Suppressor macrophage treated with lipopolysaccharide for 4 hours (primary cell): ENCODE measurements at regions not wholly inside any gene's neighbourhood (a gene's known extent, or its start where the extent isn't known, plus 50 kb on each side); places are given as distances from the start of the nearest gene placed in this dataset.

Experiments
- DNase-seq: peaks from one replicate; pipeline ENCODE4 v3.0.0-alpha.2; 2020

DNA sequence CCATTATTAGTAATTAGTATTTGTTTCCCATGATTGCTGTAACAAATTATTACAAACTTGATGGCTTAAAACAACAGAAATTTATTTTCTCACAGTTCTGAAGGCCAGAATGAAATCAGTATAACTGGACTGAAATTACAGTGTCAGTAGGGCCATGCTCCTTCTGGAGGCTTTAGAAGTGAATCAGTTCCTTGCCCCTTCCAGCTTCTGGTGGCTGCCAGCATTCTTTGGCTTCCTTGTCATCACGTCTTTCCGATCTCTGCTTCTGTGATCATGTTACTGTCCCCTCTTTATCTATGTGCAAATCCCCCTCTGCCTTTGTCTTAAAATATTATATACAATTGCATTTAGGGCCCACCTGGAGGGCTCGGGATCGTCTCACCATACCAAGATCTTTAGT lies 92.0 kb downstream of the FOXB1 start:
- DNase-seq = no peak

DNA sequence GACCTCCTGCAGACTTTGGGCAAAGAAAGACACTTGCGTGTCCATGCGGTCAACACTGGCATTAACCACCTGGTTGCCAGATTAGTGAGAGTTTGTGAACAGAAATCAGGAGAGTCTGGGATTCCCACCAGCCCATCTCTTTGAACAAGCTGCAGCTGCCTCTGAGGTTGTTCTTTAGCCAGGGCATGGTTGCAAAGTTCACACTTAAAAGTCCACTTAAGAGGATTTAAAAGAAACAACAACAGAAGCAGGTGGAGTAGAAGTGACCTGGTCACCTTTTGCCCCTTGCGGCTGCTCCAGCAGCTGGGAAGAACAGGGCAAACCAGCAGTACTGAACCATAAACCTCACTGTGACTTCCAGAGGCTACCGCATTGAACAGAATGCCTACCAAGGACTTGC lies 97.3 kb downstream of the FOXB1 start:
- DNase-seq = no peak

DNA sequence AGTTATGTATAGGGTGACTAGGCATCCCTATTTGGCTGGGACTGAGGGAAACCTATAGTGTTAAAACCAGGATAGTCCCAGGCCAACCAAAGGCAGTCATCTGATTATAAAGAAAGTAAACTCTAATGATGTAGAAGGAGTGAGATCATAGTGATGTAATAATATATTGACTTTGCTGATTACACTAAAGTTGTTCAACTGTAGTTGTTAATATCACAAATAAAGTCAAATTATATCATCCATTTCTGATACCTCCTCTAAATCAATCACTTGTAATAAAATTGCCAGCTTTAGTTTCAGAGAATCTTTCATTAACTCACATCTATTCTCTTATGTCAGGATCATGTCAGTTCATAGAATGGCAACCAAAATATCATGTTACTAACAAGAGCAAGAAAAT lies 98.6 kb downstream of the FOXB1 start:
- no peak for DNase-seq

DNA sequence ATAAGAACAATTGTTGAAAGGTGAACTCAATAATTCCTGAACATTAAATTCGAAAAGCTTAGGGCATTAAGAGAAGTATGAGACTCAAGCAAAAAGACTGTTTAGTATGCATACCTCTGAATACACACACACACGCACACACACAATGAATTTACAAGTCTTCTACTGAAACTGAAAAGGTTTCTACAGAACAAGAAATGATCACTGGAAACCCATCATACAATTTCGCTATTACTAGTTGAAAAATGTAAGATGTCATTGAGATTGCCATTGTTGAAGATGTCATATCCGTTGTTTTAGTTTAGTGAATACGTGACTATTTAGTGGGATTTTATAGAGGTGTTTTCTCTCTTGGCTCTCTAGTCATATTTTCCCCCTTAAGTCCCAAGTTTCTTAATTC lies 106.8 kb downstream of the FOXB1 start:
- no peak for DNase-seq

DNA sequence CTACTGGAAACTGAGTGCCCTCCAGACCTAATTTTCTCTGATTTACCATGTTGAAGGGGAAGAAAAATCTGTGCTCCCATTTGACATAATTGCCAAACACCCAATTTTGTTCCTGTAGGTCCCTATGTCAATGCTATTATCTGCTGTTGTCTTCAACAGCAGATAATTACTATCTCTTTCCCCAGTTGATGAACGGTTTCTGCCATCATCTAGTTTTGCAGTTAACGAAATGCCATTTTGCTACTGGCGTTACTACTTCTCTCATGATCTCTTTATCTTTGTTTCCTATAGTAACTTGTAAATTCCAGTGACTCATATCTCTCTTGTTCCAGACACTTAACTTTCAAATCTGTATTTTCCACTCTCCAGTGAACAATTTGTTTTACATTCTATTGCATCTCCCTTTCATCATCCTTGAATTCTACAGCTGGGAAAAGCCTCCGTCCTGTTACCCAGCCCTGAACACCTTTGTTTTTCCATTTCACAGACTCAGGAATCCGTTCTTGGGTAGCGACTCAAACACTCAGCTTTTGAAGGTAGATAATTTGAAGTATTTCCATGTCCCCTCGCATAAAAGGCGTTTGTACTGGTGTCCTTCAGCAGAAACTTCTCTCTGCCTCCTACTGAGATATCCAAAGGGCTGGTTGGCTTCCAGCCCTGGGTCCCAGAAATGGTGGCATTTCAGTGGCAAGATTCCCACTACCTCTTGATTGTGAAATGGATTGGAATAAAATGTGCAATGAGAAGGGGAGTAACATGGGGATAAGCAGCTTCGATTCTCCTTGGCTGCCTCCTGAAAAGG lies 111.7 kb downstream of the FOXB1 start:
- DNase-seq = no peak

DNA sequence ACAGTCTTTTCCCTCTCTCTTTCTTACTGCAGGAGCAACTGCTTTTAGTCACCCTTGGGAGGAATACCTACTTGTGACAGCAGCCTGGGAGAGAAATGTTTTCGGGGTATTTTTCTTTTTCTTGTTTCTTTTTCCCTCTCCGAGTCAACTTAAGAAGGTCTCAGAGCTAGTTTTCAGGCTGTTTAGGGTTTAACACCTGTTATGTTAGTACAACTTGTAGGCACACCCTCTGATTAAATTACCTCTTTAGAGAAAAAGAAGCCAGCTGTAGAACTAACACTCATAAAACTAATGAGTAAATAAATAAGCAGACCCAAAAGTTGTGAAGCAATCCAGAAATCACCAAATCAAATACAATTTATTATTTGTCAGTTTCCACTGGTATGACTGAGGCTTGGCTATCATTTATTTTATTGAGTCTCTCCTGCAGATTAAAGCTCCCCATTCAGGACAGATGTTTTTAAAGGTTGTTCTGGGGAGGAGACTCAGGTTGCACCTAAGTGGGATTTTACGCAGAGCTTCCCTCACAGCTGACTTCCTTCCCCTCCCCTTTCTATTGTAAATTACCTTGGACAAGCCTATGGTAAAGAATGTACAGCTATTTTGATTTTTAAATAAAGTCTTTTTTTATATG lies 112.5 kb downstream of the FOXB1 start:
- no peak for DNase-seq

DNA sequence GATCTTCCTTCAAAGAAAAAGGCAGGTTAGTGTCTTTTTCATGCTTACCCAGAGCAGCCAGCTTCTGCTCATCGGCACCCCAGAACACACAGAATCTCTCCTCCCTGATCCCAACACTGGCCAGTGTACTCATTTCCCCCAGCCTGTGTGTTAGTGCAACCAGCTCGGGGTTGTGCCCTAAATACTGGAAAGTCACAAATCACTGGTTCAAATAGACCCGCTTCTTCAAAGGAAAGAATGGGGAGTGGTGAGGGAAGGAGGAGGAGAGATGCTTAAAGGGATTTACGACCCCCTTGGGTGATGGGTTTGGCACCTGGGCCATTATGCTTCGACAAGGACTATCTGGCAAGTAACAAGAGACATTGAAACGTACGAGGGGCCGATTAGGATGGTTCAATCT lies 114.0 kb downstream of the FOXB1 start:
- no peak for DNase-seq

DNA sequence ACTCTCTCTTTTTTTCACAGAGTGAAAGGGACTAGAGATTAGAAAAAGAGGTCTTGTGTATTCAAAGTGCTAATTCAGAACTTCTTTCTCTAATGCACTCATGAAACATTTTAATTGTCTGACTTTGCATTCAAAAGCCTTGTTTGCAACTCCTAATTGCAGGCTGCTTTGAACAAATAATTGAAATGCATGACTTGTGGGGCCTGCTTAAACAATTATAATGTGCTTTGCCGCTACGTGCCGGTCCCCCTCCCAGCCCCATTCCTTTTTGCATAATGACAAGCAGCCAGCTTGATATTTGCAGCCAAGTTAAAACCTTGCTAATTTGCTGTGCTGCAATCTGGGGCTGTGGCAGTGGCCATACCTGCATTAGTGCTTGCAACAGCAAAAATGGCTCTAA lies 114.5 kb downstream of the FOXB1 start:
- DNase-seq = no peak

DNA sequence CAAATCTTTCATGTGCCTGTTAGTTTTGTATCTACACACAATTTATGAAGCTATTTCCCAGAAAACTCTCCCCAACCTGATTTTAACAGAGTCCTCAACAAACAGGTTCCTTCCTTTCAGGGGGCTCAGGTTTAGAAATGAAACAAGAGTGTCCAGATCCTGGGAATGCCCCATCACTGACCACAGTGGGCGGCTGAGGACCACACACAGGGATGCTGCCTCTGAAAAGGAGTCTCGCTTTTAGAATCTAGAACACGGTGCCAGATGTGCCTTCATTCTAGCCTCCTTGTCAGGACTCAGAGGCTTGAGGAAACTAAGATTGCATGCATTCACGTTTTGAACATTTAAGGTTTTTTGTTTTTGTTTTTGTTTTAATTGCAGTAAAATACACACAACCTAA lies 115.0 kb downstream of the FOXB1 start:
- DNase-seq = no peak

DNA sequence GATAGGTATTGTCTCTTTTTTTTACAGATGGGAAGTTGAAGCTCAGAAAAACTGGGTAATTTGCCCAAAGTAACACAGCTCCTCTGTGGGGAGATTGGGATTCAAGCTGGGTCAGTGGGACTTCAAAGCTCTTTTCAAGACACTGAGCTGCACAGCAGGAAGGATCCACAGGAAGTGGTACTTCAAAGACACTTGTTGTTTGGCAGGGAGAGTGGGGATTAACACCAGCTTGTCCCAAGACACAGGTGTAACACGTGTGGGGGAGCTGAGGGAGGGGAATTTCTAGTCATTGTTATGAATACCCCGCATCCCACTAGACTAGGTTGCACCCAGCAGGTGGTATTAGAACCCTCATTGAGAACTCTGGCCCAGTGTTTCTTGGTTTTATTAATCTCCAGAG lies 116.0 kb downstream of the FOXB1 start:
- DNase-seq = no peak

DNA sequence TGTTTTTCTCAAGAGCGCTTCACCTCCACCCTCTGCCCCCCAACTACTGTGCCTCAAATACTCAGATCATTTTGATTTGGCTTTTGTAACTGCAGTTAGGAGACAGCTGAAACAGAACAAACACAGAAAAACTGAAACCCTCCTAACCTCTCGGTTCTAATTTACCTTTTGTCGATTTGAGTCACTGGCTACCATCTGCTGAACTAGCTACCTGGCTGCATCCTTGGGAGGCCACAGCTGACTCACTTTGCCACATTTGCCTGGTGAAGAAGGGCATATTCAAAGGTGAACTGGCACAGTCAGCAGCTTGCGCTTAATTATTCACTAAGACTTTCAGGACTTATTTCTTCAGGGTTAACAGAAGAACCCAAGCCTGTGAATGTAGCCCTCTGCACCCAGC lies 117.7 kb downstream of the FOXB1 start:
- DNase-seq = no peak

DNA sequence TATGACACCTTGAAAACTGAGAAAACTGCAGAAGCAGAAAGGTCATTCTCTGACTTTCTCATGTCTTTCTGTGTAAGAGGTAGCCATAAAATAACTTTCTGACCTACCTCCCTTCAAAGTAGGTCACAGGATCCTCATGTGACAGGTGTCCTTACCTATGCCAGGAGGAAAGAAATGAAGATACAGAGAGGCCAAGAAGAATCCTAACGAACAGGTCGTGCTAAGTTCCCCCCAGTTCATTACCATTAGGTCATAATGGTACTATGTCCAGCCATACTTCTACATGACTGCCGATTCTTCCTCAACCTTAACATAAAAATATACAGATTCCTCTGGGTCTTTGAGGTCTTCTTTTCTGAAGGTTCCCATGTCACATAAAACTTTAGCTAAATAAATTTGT lies 118.6 kb downstream of the FOXB1 start:
- no peak for DNase-seq

DNA sequence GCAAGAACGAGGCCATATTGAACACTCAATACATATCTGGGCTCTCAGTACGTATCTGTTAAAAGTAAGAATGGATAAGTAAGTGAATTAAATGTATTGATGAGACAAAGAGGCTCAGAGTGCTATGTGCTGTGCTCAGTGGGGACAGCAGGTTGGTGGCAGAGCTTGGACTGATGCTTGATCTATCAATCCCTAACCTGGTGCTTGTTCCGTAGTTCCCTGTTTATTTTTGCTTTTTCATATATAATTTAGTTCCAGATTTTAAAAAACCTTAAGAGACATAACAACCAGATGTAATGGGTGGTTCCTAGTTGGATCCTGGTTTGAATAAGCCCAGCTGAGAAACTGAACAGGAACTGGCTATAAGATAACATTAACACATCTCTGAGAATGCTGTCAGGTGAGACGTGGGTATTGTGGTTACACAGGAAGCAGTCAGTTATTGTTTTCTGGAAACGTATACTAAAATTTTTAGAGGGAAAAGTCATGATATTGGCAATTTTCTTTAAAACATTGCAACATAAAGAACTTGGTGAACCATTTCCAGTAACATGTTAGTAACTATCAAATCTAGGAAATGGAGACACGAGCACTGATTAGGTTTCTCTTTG lies 120.5 kb downstream of the FOXB1 start:
- no peak for DNase-seq

DNA sequence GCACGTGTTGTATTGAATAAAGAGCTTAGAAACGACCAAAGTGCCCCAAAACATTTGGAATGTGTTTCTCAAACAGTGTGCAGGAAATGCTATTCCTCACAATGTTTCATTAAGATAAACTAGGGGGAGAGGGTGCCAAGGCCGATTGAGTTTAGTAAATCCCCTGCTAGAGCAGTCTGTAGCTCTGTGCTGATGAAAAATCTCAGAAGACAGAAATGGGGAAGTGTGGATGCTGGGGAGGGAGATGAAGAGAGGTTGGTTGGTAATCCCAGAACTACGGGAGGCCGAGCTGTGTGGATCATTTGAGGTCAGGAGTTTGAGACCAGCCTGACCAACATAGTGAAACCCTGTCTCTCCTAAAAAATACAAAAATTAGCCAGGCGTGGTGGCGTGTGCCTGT lies 121.2 kb downstream of the FOXB1 start:
- DNase-seq = no peak

DNA sequence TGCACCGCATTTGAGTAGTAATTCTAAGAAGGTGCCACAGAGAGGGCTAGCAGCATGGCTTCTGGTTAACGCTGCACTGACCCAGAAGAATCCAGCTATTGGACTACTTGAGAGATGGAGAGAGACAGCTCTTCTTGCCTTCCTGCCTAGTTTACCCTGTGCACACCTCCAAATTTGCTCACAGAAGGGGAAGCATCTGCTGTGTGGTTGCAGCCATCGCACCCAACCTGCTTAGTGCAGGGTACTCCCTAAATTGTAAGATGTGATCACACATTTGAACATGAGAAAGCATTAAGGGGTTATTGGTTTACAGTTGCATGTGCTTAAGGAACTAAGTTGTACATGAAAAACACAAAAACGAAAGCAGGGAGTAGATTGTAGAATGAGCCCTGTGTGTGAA lies 122.1 kb downstream of the FOXB1 start:
- DNase-seq = no peak

DNA sequence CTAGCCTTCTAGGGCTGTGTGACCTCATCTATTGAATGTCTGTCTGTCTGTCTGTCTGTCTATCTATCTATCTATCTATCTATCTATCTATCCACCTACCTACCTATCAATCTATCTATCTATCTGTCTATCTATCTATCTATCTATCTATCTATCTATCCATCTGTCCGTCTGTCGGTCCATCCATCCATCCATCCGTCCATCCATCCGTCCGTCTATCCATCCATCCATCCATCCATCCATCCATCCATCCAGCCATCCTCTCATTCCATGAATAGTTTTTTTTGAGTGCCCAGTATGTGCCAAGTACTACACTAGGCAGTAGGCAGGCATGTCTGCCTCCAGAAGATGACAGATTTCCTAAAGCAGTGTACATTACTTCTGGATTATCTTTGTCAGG lies 122.5 kb downstream of the FOXB1 start:
- DNase-seq = no peak

DNA sequence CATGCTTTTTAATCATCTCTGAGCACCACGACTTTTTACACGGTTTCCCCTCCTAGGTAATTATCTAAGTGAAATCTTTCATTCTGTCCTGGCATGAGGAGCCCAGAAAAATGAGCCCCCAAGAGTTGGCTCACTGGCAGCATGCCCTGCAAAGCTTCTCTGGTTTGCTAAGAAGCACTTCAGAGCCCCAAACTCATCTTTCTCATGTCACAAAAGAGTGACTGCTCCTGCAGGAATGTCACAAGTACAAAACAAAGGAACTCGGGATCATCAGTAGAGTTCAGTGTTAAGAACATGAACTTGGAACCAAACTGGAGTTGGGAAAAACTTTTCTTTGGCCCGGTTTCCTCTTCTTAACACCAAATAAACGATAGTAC lies 123.9 kb downstream of the FOXB1 start:
- DNase-seq = no peak

DNA sequence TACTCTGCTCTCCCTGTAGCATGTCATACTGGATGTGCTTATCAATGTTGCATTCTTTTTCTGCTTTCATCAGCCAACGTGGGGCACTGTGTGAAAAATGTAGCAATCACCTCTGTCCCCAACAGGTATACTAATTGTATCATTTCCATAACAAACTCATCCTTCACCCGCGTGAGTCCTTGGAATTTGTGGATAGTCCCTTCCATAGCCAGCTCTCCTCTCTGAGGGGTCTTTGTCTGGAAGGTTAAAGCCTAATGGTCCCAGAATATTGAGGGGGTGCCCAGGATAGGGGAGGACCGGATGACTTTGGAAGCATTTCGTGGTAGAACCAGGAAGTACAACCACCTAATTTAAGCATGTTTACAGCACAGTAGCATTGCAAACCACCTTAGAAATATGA lies 124.6 kb downstream of the FOXB1 start:
- DNase-seq = no peak

DNA sequence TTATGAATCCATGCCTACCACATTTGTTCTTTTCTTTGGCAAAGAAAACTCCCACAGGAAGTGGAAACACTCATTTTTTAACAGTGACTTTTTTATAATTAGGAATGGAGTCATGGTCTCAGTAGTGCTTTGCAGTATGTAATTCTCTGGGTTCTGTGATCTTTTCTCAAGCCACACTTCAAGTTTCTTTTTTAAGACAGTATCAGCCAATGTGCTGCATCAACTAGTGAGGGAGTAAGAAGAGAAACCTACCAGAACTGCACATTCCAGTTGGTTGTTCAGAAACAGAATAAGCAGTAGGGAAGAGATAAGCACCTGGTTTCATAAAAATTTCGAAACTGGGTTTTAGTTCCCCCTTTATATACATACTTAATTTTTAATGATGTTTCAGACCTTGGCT lies 126.3 kb downstream of the FOXB1 start:
- DNase-seq = no peak

DNA sequence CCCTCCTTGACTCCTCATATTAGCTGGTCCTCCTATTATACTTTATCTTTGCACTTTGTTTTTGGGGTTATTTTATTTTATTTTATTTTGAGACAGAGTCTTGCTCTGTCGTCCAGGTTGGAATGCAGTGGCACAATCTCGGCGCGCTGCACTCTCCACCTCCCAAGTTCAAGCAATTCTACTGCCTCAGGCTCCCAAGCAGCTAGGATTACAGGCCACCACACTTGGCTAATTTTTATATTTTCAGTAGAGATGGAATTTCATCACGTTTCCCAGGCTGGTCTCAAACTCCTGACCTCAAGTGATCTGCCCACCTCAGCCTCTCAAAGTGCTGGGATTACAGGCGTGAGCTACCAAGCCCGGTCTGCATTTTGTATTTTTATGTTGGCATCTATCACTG lies 126.7 kb downstream of the FOXB1 start:
- no peak for DNase-seq

DNA sequence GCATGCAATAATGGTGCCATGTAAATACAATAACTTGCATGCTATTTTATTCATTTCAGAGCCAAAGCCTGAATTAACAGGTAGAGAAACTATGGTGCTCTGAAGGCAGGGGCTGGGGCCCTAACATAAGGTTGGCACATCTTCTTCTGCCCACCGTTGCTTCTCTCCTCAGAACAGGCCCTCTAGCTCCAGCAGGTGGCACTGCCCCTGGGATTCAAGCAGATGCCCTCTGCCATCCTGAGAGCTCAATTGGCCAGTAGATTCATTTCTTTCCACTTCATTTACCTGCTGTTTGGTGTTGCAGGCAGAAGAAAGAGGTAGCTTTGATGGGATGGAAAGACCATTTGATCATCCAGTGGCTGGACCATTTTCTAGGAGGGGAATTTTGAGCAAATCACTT lies 130.5 kb downstream of the FOXB1 start:
- DNase-seq = no peak

DNA sequence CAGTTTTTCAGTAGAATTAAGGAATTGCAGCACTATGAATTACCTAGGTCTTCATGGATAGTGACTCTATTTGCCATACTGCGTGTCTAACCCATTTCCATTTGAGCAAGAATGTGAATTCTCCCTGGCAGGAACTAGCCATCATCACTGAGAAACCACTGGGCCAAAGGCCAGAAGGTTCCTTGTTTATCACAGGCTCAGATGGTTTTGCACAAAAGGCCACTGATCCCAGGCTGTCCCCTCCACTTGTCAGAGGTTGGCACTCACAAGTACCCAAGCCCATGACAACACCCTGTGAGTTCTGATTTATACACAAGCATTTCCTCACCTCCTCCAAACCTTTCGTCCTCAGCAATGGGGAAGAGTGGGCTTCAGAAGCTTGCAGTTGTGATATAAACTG lies 131.8 kb downstream of the FOXB1 start:
- DNase-seq = no peak

DNA sequence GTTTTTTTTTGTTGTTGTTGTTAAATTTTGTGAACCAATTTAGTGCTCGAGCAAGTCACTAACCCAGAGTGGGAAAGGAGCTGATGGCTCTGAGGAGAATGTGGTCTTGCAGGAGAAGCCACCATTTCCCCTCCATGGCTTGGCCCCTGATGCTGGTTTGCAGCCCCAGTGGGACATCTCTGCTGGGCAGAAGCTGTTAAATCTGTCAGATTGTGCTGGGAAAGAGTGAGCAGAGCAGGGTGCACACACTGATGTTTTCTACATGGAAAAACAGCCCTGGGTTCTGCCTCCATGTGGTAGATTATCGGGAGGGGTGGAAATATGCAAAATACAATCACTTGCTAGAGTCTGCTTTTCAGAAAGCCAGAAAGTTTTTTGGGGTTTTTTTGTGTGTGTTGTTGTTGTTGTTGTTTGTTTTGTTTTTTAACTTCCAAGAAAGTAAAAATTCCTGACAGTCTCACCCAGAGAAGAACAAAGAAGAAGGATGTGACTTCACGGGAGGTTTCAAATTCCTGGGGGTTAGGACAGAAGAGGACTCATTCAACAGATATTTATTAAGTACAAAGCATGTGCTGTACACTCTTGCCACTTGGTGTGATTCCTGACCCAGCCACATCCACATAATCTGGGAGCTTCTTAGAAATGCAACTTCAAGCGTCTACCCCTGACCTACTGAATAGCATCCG lies 133.7 kb downstream of the FOXB1 start:
- no peak for DNase-seq

DNA sequence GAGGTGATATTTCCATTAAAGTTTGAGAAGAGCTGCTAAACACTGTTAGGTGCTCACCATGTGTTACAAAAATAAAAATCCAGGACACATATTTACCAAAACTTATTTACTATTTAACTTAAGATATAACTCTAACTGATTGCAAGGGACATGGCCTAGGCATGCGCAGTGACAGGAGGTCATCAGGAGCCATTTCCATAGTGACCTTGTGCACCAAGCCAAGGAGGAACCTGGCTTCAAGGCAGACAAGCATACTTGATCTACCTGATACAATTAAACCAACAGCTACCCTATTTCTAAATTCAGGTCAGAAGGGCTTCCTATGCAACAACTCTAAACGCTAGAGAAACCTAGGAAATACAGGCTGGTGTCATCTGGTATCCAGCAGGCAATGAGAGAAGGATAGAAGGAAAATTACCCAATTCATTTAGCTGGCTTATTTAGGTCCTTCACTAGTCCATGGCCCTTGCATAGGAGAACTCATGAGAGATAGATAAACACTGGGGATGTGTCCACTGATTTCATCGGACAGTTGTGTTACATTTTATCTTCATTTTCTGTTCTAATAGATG lies 134.4 kb downstream of the FOXB1 start:
- DNase-seq = no peak
